CD4-positive, alpha-beta T cell treated with Interleukin-2 at 100 ng/mL for 4 hours (primary cell): ENCODE measurements at regions not wholly inside any gene's neighbourhood (a gene's known extent, or its start where the extent isn't known, plus 50 kb on each side); places are given as distances from the start of the nearest gene placed in this dataset.

ENCODE experiments used
- DNase-seq: peaks from one replicate; pipeline ENCODE4 v3.0.0-alpha.2; 2020; ENCODE audit warnings: low spot score

DNA sequence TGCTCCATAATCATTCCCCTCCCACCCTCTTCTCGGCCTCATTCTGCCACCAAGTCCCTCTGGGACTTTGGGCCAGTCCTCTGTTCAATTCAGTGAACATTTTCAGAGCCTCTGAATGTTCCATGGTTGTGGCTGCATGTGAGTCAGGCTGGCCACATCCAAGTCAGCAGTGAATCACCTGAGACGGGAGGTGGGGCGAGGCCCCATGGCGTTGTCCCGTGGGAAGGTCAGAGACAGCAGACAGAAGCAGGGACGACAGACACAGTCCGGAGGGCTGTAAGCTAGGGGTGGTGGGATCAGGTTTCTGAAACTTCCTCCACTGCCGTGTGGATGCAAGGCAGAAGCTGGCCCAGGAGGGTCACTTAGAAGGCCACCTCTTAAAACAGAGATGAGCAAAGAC is 324.8 kb downstream of the MN1 start:
- no peak for DNase-seq

GRCh38 chr22:27477171-27477570 is 324.4 kb downstream of the MN1 start:
- DNase-seq, result no peak

GRCh38 chr22:27480487-27480886 is 321.1 kb downstream of the MN1 start:
- no peak for DNase-seq

GRCh38 chr22:27482402-27482801 is 319.2 kb downstream of the MN1 start:
- no peak for DNase-seq

- no peak for DNase-seq
Observed at GRCh38 chr22:27483095-27483785, 318.3 kb downstream of the MN1 start.

GRCh38 chr22:27485842-27486241 is 315.7 kb downstream of the MN1 start:
- DNase-seq, result no peak

DNA sequence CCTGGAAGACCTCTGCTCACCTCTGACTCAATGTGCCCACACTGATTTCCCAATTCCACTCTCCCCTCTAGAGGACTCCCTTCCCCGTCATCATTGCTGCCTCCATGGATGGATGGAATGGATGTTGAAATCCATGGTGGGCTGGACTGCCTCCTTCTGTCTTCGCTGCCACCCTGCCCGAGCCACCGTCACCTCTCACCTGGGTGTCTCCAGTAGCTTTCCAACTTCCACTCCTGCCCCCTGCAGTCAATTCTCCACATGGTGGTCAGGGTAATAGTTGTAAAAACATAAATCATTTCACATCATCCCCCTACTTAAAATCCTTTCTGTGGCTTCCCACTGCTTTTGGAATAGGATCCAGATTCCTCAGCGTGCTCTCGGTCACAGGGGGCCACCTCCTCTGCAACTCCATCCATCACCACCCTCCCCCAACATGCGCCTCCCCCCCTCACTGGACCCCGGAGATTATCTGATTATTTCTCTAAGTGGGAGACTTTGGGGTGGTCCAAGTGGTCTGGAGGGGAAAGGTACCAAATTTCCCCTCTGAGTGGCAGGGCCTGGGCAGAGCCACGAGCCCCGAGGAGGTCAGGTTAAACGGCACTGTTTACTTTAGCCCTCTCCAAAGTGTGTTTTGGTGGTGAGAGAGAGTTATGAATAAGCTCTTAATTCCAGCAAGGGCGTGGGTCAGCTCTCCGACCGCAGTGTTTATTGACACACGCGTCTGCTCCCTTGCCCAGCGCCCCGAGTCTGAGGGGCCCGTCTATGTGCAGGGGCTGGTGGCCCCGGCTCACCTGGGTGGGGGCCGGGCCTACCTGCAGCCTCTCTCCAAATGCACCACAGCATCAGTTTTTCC is 313.7 kb downstream of the MN1 start:
- no peak for DNase-seq

DNA sequence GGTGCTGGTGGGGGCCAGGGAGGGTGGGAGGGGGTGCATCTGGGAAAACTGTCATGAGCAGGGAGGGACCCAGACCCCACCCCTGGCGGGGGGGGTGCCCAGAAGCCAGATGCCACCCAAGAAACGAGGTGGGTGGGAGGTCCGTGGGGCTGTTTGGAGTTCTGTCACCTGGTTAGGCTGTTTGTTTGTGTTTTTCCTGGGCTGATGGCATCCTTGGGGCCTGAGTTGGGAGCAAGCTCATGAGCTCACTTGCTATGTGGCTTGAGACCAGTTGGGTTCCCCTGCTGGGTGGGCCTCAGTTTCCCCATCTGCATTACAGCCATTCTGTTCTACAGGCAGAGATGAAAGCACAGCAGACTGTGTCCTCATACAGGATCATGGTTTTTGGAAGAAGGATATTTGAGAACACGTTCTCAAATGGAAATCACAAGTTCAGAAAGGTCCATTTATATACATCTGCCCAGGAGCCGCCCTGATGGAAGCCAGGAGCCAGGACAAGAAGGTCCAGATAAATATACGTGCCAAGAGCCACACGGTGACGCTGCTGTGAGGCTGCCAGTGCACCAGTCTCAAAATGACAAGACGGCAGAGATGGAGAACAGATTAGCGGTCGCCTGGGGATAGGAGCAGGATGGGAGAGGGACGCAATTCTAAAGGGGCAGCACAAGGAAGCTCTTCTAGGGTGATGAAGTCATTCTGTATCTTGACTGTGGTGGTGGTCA is 312.9 kb downstream of the MN1 start:
- no peak for DNase-seq

GRCh38 chr22:27489178-27489675 is 312.3 kb downstream of the MN1 start:
- DNase-seq, result no peak

- no peak for DNase-seq
Observed at GRCh38 chr22:27490080-27490479, 311.5 kb downstream of the MN1 start.

- DNase-seq, result no peak
Observed at GRCh38 chr22:27491888-27492287, 309.7 kb downstream of the MN1 start.

GRCh38 chr22:27492566-27493201 is 308.9 kb downstream of the MN1 start:
- no peak for DNase-seq

DNA sequence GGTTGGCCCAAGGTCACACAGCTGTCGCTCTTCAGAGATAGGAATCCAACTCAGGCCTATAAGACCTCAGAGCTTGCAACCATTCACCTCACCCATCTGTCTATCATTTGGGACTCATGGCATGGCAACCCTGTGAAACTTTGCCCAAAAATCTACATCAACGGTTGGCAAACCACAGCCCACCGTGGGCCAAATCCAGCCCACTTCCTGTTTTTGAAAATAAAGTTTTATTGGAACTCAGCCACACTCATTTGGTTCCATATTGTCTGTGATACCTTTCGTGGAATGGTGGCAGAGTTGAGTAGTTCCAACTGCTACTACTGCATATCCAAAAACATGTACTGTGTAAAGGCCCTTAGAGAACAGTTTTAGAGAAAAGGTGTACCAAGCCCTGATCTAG is 307.8 kb downstream of the MN1 start:
- no peak for DNase-seq

DNA sequence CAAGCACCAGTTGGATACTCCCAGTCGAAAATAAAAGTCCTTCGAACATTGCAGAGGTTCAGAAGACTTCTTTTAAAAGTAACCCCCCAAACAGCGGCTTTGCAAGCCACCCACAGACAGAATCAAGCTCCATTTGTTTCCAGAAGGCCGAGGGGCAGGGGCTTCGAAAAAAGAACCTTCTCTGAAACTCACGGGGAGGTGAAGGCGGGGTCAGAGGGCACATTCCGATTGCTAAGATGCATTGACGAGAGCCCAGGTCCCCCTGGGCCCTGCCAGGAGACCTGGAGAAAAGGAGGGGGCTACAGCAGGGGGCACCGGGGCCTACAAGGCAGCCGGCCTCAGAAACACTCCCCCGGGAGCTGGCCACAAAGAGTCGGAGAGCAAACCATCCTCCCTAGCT is 306.8 kb downstream of the MN1 start:
- no peak for DNase-seq

DNA sequence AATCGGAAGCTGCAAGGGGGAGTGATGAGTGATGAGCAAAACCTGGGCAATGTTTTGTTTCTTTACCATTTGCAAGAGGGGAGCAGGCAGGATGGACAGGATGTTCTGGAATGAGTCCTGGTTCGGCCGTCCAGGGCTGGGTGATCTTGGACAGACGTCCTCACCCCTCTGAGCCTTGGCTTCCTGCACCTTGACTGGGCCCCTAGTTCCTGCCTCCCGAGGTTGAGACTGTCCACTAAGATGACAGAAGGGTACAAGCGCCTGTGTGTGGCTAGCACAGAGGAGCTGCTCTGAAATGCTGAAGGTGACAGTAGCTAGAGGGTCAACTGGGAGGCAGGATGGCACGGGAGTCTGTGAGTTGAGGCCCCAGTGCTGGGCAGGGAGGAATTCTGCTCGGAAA is 306.2 kb downstream of the MN1 start:
- no peak for DNase-seq

GRCh38 chr22:27499121-27499520 is 302.4 kb downstream of the MN1 start:
- no peak for DNase-seq

- no peak for DNase-seq
Observed at GRCh38 chr22:27501191-27501936, 300.2 kb downstream of the MN1 start.

GRCh38 chr22:27502327-27502726 is 299.2 kb downstream of the MN1 start:
- DNase-seq, result no peak

- DNase-seq, result no peak
Observed at GRCh38 chr22:27504360-27505253, 296.9 kb downstream of the MN1 start.

DNA sequence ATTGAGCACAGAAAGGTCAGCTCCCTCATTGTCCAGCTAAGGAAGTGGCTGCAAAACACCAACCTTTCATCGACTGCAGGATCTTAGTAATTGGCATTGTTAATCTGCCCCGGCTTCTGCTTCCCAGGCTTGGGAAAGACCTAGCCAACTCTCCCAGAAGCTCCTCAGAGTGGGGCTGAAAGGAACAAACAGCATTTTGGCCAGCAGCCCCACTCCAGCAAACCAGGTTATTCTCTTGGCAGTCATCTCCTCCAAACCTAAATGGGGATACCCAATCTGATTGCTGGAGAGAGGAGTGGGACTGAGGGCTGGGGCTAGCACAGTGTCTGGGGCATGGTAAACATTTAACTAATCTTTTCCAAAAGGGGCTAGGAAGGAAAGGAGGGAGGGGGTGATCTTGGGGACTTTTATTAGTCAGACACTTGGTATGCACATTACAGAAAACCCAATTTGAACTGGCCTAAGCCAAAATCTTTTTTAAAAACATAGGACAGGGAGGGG is 294.4 kb downstream of the MN1 start:
- DNase-seq, result no peak
